GM19193 (cell line): ENCODE measurements at regions not wholly inside any gene's neighbourhood (a gene's known extent, or its start where the extent isn't known, plus 50 kb on each side); places are given as distances from the start of the nearest gene placed in this dataset.

ENCODE experiments used
- POLR2A ChIP-seq: IDR thresholded peaks from 4 replicates; pipeline ENCODE4 v1.6.1; 2011; ENCODE audit not compliant: insufficient read depth, insufficient read length; ENCODE audit errors: extremely low read depth

- no peak for TF ChIP-seq POLR2A
These were observed 514.8 kb downstream of the BCOR start for GRCh38 chrX:39582976-39583375.

GRCh38 chrX:39585808-39586207 lies 511.9 kb downstream of the BCOR start:
- no peak for TF ChIP-seq POLR2A

DNA sequence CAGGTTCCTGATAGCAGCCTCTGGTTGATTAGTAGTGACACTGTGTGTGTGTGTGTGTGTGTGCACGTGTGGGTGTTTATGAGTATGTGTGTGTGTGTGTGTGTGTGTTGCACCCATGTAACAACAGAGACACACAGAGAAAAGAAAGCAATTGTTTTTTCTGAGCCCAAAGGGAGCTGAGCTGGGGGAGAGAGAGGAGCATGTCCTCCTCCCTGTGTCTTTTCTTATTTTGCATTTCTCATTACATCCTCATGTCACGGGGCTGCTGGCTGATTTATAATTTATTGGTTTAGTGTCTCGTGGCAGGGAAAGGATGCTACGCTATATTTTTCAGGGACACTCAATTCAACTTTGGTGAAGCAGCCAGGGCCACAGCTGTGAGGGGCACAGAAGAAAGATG lies 511.4 kb downstream of the BCOR start:
- no peak for TF ChIP-seq POLR2A

DNA sequence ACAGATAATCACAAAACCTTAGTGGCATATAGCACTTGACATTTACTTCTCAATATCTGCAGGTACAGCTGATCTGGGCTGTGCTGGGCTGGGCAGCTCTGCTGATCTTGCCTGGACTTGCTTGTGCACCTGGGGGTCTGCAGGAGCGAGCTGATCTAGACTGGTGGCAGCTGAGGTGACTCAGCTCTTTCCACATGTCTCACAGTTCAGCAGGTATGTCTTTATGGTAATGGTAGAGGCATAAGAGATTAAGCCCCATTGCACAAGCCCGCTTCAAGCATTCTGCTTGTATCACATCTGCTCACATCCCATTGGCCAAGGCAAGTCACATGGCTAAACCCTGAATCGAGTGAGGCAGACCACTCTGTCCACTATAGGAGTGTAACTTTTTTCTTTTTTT lies 506.7 kb downstream of the BCOR start:
- no peak for TF ChIP-seq POLR2A

- TF ChIP-seq POLR2A = no peak
These were observed 505.0 kb downstream of the BCOR start for GRCh38 chrX:39592776-39593175.

GRCh38 chrX:39595977-39596376 lies 501.8 kb downstream of the BCOR start:
- no peak for TF ChIP-seq POLR2A

DNA sequence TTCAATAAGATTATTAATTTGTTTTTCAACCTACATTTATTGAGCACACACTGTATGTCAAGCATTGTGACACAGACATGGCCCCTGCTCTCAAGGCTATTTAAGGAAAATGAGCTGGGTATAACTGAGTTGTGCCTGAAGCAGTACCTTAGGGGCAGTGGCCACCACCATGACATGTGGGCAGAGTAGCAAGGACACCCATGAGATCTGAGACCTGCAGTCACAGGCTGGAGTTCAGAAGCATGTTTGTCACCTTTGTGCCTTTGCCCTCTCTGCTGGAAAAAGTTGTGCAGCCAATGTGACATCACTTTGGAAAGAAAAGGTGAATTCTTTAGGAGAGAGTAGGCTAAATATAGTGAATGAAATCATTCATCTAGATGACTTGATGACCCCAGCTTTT lies 501.3 kb downstream of the BCOR start:
- no peak for TF ChIP-seq POLR2A

GRCh38 chrX:39599339-39599738 lies 498.4 kb downstream of the BCOR start:
- TF ChIP-seq POLR2A = no peak

DNA sequence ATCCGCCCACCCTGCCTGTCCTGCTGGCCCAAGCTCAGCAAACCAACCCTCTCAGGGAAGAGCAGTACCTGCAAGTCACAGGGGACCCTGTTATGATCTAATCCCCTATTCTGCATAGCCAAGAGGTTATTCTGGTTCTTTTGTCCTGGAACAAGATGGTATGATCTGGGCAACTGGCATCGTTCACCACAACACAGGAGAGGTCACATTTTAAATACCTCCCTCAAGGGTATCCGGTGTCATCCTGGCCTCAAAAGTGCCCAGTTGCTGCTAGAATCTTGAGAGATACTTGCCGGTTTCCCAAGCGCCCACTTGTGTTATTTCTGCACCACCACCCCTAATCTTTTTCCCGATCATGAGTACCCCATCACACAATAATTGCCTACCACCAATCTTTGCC lies 497.5 kb downstream of the BCOR start:
- TF ChIP-seq POLR2A = no peak

DNA sequence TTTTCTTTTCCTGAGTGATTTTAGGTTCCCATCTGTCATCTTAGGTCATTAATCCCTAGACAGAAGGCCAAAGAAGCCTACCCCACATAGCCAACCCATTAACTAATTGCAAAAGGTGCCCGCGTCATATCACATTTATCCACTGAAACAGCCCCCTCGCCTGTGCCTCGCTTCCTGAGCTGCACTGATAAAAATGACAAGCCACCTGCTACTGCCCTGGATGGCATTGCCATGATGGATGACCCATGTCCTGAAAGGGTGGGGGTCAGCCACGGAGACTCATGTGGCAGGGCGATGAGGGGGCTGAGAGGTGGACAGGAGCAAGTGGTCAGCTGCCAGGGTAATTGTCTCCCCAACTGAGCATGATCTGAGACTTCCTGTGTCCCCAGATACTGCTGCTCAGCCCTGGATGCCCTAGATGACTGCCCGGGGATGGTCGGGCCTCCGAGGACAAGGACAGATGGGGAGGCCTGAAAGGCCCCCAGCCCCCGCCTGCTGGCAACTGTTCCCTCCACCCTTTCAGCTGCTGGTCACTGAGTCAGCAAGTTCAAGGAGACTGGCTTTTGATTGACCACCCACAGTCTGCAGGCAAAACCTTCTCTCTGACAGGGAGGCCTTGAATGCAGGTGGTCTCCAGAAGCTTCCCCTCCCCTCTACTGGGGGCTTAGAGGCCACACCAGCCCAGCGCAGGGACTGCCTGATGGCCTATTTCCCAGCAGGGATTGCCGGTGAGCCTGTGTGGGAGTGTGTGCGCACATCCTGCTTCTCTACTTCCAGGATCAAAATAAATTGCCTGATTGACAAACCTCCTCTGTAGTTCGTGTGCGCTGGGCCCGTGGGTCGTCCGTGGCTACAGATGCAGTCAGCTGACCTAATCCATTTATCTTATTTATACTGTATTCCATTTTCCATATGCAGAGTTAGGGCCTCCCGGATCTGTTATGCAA lies 496.3 kb downstream of the BCOR start:
- TF ChIP-seq POLR2A = no peak

DNA sequence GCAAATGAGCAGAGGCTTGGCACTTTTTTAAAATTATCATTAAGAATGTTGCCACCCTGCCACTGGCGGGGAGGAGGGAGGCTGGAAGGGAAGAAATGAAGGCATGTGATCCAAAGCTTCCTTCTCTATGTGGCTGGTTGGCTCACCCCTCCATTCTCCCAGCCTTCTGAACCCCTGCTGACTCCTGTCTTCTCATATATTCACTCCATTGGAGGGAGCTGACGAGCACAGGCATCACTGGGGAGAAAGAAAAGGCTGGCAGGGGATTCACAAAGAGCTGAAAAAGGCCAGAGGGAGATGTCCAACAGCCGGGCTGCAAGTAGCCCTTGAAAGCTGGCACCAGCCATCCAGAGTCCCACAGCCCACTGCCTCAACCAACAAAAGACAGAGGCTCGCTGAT lies 495.6 kb downstream of the BCOR start:
- TF ChIP-seq POLR2A = no peak

GRCh38 chrX:39603230-39603629 lies 494.5 kb downstream of the BCOR start:
- TF ChIP-seq POLR2A = no peak

DNA sequence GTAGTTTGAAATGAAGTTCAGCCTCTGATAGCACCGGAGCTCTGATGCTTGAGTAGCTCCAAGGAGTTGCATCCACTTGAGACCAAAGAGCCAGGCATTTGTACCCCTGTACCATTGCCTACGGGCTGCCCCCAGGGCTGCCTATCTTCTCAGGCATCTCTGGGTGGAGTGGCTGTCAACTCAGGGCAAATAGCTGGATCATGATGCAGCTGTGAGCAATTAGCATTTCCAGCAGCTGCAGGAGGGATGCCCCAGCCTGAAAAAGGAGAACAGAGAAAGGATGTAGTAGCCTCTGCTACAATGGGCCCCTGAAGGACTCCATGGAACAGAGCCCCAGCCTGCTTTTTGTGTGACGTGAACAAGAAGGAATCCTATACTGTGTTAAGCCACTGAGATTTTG lies 492.6 kb downstream of the BCOR start:
- no peak for TF ChIP-seq POLR2A

DNA sequence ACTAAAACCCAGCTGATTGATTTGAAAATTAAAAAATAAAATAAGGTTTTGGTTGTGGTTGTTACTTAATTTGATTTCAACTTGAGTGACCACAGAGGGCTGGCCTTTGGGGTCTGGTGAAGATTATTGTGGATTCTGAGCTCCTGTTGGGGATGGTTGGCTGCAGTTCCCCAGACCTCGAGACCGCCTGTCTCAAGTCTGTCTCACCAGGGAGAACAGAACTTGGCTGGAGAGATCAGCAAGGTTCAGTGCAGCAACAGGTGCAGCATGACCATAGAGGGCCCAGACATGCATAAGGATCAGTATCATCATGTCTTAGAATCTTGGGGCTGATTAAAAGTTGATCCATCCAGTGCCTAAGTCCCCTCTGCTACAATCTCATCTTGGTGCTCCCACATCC lies 491.9 kb downstream of the BCOR start:
- TF ChIP-seq POLR2A = no peak

GRCh38 chrX:39609941-39610340 lies 487.8 kb downstream of the BCOR start:
- TF ChIP-seq POLR2A = no peak

GRCh38 chrX:39611468-39611867 lies 486.3 kb downstream of the BCOR start:
- no peak for TF ChIP-seq POLR2A
